ENCODE measurements at regions not wholly inside any gene's neighbourhood (a gene's known extent, or its start where the extent isn't known, plus 50 kb on each side); places are given as distances from the start of the nearest gene placed in this dataset.

- Histone ChIP-seq H3K4me3 (ENCODE audit: low read depth in 1 of 2, low read length in 2 of 2) (no peak overlapping the region), H3K4me1 (ENCODE audit: control insufficient read depth in 1 of 2, insufficient read depth in 2 of 2, low read length in 2 of 2) (no peaks in the 10 kb centered on the region), H3K27me3 (ENCODE audit: low read depth, low read length) (no peaks in the 10 kb centered on the region), H3K9me3 (ENCODE audit: control insufficient read depth in 1 of 2, low read length in 2 of 2) (no peaks in the 10 kb centered on the region), H3K36me3 (ENCODE audit: control insufficient read depth in 1 of 2, insufficient read depth in 2 of 2, low read length in 2 of 2) (no peaks in the 10 kb centered on the region), H3K27ac (ENCODE audit: low read length) (no peak overlapping the region)
Observed at GRCh38 chr1:195590649-195591048, 1017.6 kb downstream of the KCNT2 start.

- Histone ChIP-seq H3K4me3 (ENCODE audit: low read depth in 1 of 2, low read length in 2 of 2) (no peak overlapping the region), H3K4me1 (ENCODE audit: control insufficient read depth in 1 of 2, insufficient read depth in 2 of 2, low read length in 2 of 2) (no peaks in the 10 kb centered on the region), H3K27me3 (ENCODE audit: low read depth, low read length) (no peaks in the 10 kb centered on the region), H3K36me3 (ENCODE audit: control insufficient read depth in 1 of 2, insufficient read depth in 2 of 2, low read length in 2 of 2) (no peaks in the 10 kb centered on the region), H3K27ac (ENCODE audit: low read length) (no peak overlapping the region), H3K9me3 (ENCODE audit: control insufficient read depth in 1 of 2, low read length in 2 of 2) (no peaks in the 10 kb centered on the region)
Observed at GRCh38 chr1:195584870-195585624, 1023.2 kb downstream of the KCNT2 start.

GRCh38 chr1:195580988-195581387 lies 1027.3 kb downstream of the KCNT2 start:
- H3K9me3 ChIP-seq (ENCODE audit: control insufficient read depth in 1 of 2, low read length in 2 of 2): no peaks in the 10 kb centered on the region
- H3K27me3 ChIP-seq (ENCODE audit: low read depth, low read length): no peaks in the 10 kb centered on the region
- no peak overlapping the region for H3K27ac ChIP-seq (ENCODE audit: low read length)
- H3K4me3 ChIP-seq (ENCODE audit: low read depth in 1 of 2, low read length in 2 of 2): no peak overlapping the region
- no peaks in the 10 kb centered on the region for H3K4me1 ChIP-seq (ENCODE audit: control insufficient read depth in 1 of 2, insufficient read depth in 2 of 2, low read length in 2 of 2)
- H3K36me3 ChIP-seq (ENCODE audit: control insufficient read depth in 1 of 2, insufficient read depth in 2 of 2, low read length in 2 of 2): no peaks in the 10 kb centered on the region

GRCh38 chr1:195577748-195578147 lies 1030.5 kb downstream of the KCNT2 start:
- Histone ChIP-seq H3K4me1 (ENCODE audit: control insufficient read depth in 1 of 2, insufficient read depth in 2 of 2, low read length in 2 of 2) (no peaks in the 10 kb centered on the region), H3K36me3 (ENCODE audit: control insufficient read depth in 1 of 2, insufficient read depth in 2 of 2, low read length in 2 of 2) (no peaks in the 10 kb centered on the region), H3K27me3 (ENCODE audit: low read depth, low read length) (no peaks in the 10 kb centered on the region), H3K4me3 (ENCODE audit: low read depth in 1 of 2, low read length in 2 of 2) (no peak overlapping the region), H3K9me3 (ENCODE audit: control insufficient read depth in 1 of 2, low read length in 2 of 2) (no peaks in the 10 kb centered on the region), H3K27ac (ENCODE audit: low read length) (no peak overlapping the region)

- no peaks in the 10 kb centered on the region for H3K27me3 ChIP-seq (ENCODE audit: low read depth, low read length)
- no peak overlapping the region for H3K27ac ChIP-seq (ENCODE audit: low read length)
- H3K4me1 ChIP-seq (ENCODE audit: control insufficient read depth in 1 of 2, insufficient read depth in 2 of 2, low read length in 2 of 2): no peaks in the 10 kb centered on the region
- no peak overlapping the region for H3K4me3 ChIP-seq (ENCODE audit: low read depth in 1 of 2, low read length in 2 of 2)
- H3K9me3 ChIP-seq (ENCODE audit: control insufficient read depth in 1 of 2, low read length in 2 of 2): no peaks in the 10 kb centered on the region
- no peaks in the 10 kb centered on the region for H3K36me3 ChIP-seq (ENCODE audit: control insufficient read depth in 1 of 2, insufficient read depth in 2 of 2, low read length in 2 of 2)
Observed at GRCh38 chr1:195576641-195577040, 1031.6 kb downstream of the KCNT2 start.

GRCh38 chr1:195574511-195574910 lies 1033.7 kb downstream of the KCNT2 start:
- no peak overlapping the region for H3K27ac ChIP-seq (ENCODE audit: low read length)
- no peak overlapping the region for H3K4me3 ChIP-seq (ENCODE audit: low read depth in 1 of 2, low read length in 2 of 2)
- H3K4me1 ChIP-seq (ENCODE audit: control insufficient read depth in 1 of 2, insufficient read depth in 2 of 2, low read length in 2 of 2): no peaks in the 10 kb centered on the region
- no peaks in the 10 kb centered on the region for H3K27me3 ChIP-seq (ENCODE audit: low read depth, low read length)
- H3K36me3 ChIP-seq (ENCODE audit: control insufficient read depth in 1 of 2, insufficient read depth in 2 of 2, low read length in 2 of 2): no peaks in the 10 kb centered on the region
- H3K9me3 ChIP-seq (ENCODE audit: control insufficient read depth in 1 of 2, low read length in 2 of 2): no peaks in the 10 kb centered on the region

- peaks cover 0 to 3% of the 10 kb centered on the region in 2 donors for H3K9me3 ChIP-seq (ENCODE audit: control insufficient read depth in 1 of 2, low read length in 2 of 2)
- no peaks in the 10 kb centered on the region for H3K4me1 ChIP-seq (ENCODE audit: control insufficient read depth in 1 of 2, insufficient read depth in 2 of 2, low read length in 2 of 2)
- no peaks in the 10 kb centered on the region for H3K36me3 ChIP-seq (ENCODE audit: control insufficient read depth in 1 of 2, insufficient read depth in 2 of 2, low read length in 2 of 2)
- no peaks in the 10 kb centered on the region for H3K27me3 ChIP-seq (ENCODE audit: low read depth, low read length)
- H3K27ac ChIP-seq (ENCODE audit: low read length): no peak overlapping the region
- H3K4me3 ChIP-seq (ENCODE audit: low read depth in 1 of 2, low read length in 2 of 2): no peak overlapping the region
Observed at GRCh38 chr1:195569934-195570333, 1038.3 kb downstream of the KCNT2 start.

GRCh38 chr1:195568389-195568788 lies 1039.9 kb downstream of the KCNT2 start:
- no peaks in the 10 kb centered on the region for H3K27me3 ChIP-seq (ENCODE audit: low read depth, low read length)
- H3K9me3 ChIP-seq (ENCODE audit: control insufficient read depth in 1 of 2, low read length in 2 of 2): peaks cover 0 to 3% of the 10 kb centered on the region in 2 donors
- no peak overlapping the region for H3K27ac ChIP-seq (ENCODE audit: low read length)
- no peaks in the 10 kb centered on the region for H3K36me3 ChIP-seq (ENCODE audit: control insufficient read depth in 1 of 2, insufficient read depth in 2 of 2, low read length in 2 of 2)
- H3K4me3 ChIP-seq (ENCODE audit: low read depth in 1 of 2, low read length in 2 of 2): no peak overlapping the region
- no peaks in the 10 kb centered on the region for H3K4me1 ChIP-seq (ENCODE audit: control insufficient read depth in 1 of 2, insufficient read depth in 2 of 2, low read length in 2 of 2)

- Histone ChIP-seq H3K4me1 (ENCODE audit: control insufficient read depth in 1 of 2, insufficient read depth in 2 of 2, low read length in 2 of 2) (no peaks in the 10 kb centered on the region), H3K4me3 (ENCODE audit: low read depth in 1 of 2, low read length in 2 of 2) (no peak overlapping the region), H3K27me3 (ENCODE audit: low read depth, low read length) (no peaks in the 10 kb centered on the region), H3K9me3 (ENCODE audit: control insufficient read depth in 1 of 2, low read length in 2 of 2) (no peaks in the 10 kb centered on the region), H3K27ac (ENCODE audit: low read length) (no peak overlapping the region), H3K36me3 (ENCODE audit: control insufficient read depth in 1 of 2, insufficient read depth in 2 of 2, low read length in 2 of 2) (no peaks in the 10 kb centered on the region)
Observed at GRCh38 chr1:195562074-195562473, 1046.2 kb downstream of the KCNT2 start.

- Histone ChIP-seq H3K27ac (ENCODE audit: low read length) (no peak overlapping the region), H3K4me1 (ENCODE audit: control insufficient read depth in 1 of 2, insufficient read depth in 2 of 2, low read length in 2 of 2) (no peaks in the 10 kb centered on the region), H3K27me3 (ENCODE audit: low read depth, low read length) (no peaks in the 10 kb centered on the region), H3K4me3 (ENCODE audit: low read depth in 1 of 2, low read length in 2 of 2) (no peak overlapping the region), H3K9me3 (ENCODE audit: control insufficient read depth in 1 of 2, low read length in 2 of 2) (no peaks in the 10 kb centered on the region), H3K36me3 (ENCODE audit: control insufficient read depth in 1 of 2, insufficient read depth in 2 of 2, low read length in 2 of 2) (no peaks in the 10 kb centered on the region)
Observed at GRCh38 chr1:195550071-195550862, 1058.0 kb downstream of the KCNT2 start.

GRCh38 chr1:195530961-195531360 lies 1077.3 kb downstream of the KCNT2 start:
- Histone ChIP-seq H3K36me3 (ENCODE audit: control insufficient read depth in 1 of 2, insufficient read depth in 2 of 2, low read length in 2 of 2) (no peaks in the 10 kb centered on the region), H3K27ac (ENCODE audit: low read length) (no peak overlapping the region), H3K27me3 (ENCODE audit: low read depth, low read length) (no peaks in the 10 kb centered on the region), H3K4me3 (ENCODE audit: low read depth in 1 of 2, low read length in 2 of 2) (no peak overlapping the region), H3K4me1 (ENCODE audit: control insufficient read depth in 1 of 2, insufficient read depth in 2 of 2, low read length in 2 of 2) (no peaks in the 10 kb centered on the region), H3K9me3 (ENCODE audit: control insufficient read depth in 1 of 2, low read length in 2 of 2) (no peaks in the 10 kb centered on the region)
